OCI-LY7 (cell line): ENCODE measurements at regions not wholly inside any gene's neighbourhood (a gene's known extent, or its start where the extent isn't known, plus 50 kb on each side); places are given as distances from the start of the nearest gene placed in this dataset.
"Not testable (repeated sequence)": the region's sequence is repeated elsewhere in the genome, so short reads cannot be mapped to it uniquely, and the experiment has no call there.

Source experiments
- CTCF ChIP-seq: fragments of 200-600 bp; sonication (generic); conservative IDR thresholded peaks from 2 replicates; pipeline ENCODE4 v1.5.1; 2014; ENCODE audit warnings: mild to moderate bottlenecking, antibody characterized with exemption, low read length, moderate library complexity, mixed read lengths
- EZH2phosphoT487 ChIP-seq: fragments of 200-600 bp; sonication (generic); IDR thresholded peaks from 2 replicates; pipeline ENCODE4 v1.6.1; 2018; ENCODE audit warnings: low read depth, borderline replicate concordance, mild to moderate bottlenecking, mixed run types, antibody characterized with exemption, low read length, moderate library complexity, mixed read lengths

DNA sequence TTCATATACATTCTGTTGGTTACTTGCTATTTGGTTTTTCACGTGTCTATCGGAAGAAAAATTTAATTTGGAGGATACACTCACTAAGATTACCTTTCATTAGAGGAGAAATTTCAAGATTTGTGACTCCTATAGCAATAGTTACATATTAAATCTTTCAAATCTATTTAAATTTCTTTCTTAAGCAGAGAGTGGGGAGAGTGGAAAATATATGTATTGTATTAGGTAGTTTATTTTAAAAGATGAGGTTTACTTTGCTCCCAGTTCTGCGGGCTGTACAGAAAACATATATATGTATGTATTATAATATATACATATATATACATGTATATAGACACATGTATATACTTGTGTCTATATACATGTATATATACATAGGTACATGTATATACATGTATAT, 402.3 kb upstream of the MIR17HG start:
- not testable (repeated sequence) for TF ChIP-seq CTCF, EZH2phosphoT487
